ENCODE measurements at regions not wholly inside any gene's neighbourhood (a gene's known extent, or its start where the extent isn't known, plus 50 kb on each side); places are given as distances from the start of the nearest gene placed in this dataset.

GRCh38 chr1:29821605-29822004 lies 585.3 kb downstream of the PTPRU start:
- DNase-seq (ENCODE audit: low spot score), result no peak

GRCh38 chr1:29820401-29820800 lies 584.1 kb downstream of the PTPRU start:
- no peak for DNase-seq (ENCODE audit: low spot score)

- no peak for DNase-seq (ENCODE audit: low spot score)
Observed at GRCh38 chr1:29812408-29813135, 576.2 kb downstream of the PTPRU start.

- DNase-seq (ENCODE audit: low spot score), result no peak
Observed at GRCh38 chr1:29811727-29812407, 575.5 kb downstream of the PTPRU start.

GRCh38 chr1:29811247-29811646 lies 574.9 kb downstream of the PTPRU start:
- DNase-seq (ENCODE audit: low spot score), result no peak

GRCh38 chr1:29810121-29811120 lies 574.1 kb downstream of the PTPRU start:
- DNase-seq (ENCODE audit: low spot score), result no peak

GRCh38 chr1:29809446-29810120 lies 573.3 kb downstream of the PTPRU start:
- DNase-seq (ENCODE audit: low spot score), result no peak

GRCh38 chr1:29808141-29808995 lies 572.0 kb downstream of the PTPRU start:
- DNase-seq (ENCODE audit: low spot score), result no peak

GRCh38 chr1:29807689-29808088 lies 571.4 kb downstream of the PTPRU start:
- no peak for DNase-seq (ENCODE audit: low spot score)

- no peak for DNase-seq (ENCODE audit: low spot score)
Observed at GRCh38 chr1:29806646-29807319, 570.5 kb downstream of the PTPRU start.

- no peak for DNase-seq (ENCODE audit: low spot score)
Observed at GRCh38 chr1:29805896-29806160, 569.5 kb downstream of the PTPRU start.

- no peak for DNase-seq (ENCODE audit: low spot score)
Observed at GRCh38 chr1:29805122-29805895, 569.0 kb downstream of the PTPRU start.

GRCh38 chr1:29804181-29804899 lies 568.0 kb downstream of the PTPRU start:
- no peak for DNase-seq (ENCODE audit: low spot score)

GRCh38 chr1:29803486-29803885 lies 567.2 kb downstream of the PTPRU start:
- DNase-seq (ENCODE audit: low spot score), result no peak

- no peak for DNase-seq (ENCODE audit: low spot score)
Observed at GRCh38 chr1:29802181-29803068, 566.1 kb downstream of the PTPRU start.

GRCh38 chr1:29801561-29801973 lies 565.2 kb downstream of the PTPRU start:
- no peak for DNase-seq (ENCODE audit: low spot score)

GRCh38 chr1:29801003-29801402 lies 564.7 kb downstream of the PTPRU start:
- no peak for DNase-seq (ENCODE audit: low spot score)

- no peak for DNase-seq (ENCODE audit: low spot score)
Observed at GRCh38 chr1:29800522-29800956, 564.2 kb downstream of the PTPRU start.

Data from COLO829 (cell line).